OCI-LY1 (cell line): ENCODE measurements at regions not wholly inside any gene's neighbourhood (a gene's known extent, or its start where the extent isn't known, plus 50 kb on each side); places are given as distances from the start of the nearest gene placed in this dataset.

ENCODE experiments used
- EZH2 ChIP-seq: fragments of 200-600 bp; sonication (generic), shearing (Covaris generic); IDR thresholded peaks from 2 replicates; pipeline ENCODE4 v1.8.0; 2017; ENCODE audit warnings: borderline replicate concordance, mixed run types, mild to moderate bottlenecking, antibody characterized with exemption, low read length, moderate library complexity, mixed read lengths
- TF ChIP-seq, protein P1 (sequence below): fragments of 200-600 bp; sonication (generic), shearing (Covaris generic); IDR thresholded peaks from 2 replicates; pipeline ENCODE4 v1.5.1; 2017; ENCODE audit warnings: mild to moderate bottlenecking, antibody characterized with exemption, low read length, moderate library complexity, mixed read lengths

DNA sequence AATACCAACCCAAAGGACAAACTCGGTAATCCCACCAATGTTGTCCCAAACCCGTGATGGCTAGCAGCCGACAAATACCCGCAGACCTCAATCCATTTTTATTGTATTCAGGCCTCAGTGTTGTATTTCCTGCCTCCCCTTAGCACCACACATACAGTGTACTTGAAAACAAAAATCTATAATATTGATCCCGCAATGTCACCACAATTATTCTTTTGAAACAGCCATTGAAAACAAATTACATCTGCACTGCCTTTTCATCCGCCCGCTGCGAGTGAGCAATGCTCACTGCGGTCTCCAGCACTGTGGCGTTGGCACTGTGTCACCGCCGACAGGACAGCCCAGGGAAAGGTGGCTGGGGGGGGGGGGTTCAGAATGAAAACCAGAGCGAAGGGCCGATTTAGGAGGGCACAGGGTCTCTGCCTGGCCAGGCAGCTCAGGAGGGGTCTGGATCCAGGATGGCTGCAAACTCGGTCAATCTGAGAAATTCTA, 385.8 kb upstream of the ZNF507 start:
- TF ChIP-seq, protein P1, sequence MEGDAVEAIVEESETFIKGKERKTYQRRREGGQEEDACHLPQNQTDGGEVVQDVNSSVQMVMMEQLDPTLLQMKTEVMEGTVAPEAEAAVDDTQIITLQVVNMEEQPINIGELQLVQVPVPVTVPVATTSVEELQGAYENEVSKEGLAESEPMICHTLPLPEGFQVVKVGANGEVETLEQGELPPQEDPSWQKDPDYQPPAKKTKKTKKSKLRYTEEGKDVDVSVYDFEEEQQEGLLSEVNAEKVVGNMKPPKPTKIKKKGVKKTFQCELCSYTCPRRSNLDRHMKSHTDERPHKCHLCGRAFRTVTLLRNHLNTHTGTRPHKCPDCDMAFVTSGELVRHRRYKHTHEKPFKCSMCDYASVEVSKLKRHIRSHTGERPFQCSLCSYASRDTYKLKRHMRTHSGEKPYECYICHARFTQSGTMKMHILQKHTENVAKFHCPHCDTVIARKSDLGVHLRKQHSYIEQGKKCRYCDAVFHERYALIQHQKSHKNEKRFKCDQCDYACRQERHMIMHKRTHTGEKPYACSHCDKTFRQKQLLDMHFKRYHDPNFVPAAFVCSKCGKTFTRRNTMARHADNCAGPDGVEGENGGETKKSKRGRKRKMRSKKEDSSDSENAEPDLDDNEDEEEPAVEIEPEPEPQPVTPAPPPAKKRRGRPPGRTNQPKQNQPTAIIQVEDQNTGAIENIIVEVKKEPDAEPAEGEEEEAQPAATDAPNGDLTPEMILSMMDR = no peak
- TF ChIP-seq EZH2 = no peak
